GM04504 (cell line): ENCODE measurements at regions not wholly inside any gene's neighbourhood (a gene's known extent, or its start where the extent isn't known, plus 50 kb on each side); places are given as distances from the start of the nearest gene placed in this dataset.
"Not testable (repeated sequence)": the region's sequence is repeated elsewhere in the genome, so short reads cannot be mapped to it uniquely, and the experiment has no call there.

Experiments
- DNase-seq: peaks from one replicate; pipeline ENCODE4 v3.0.0-alpha.2; 2012; ENCODE audit warnings: low read depth

GRCh38 chr2:8310557-8311455, 371.1 kb upstream of the ID2 start:
- no peak for DNase-seq

GRCh38 chr2:8312221-8312620, 369.6 kb upstream of the ID2 start:
- DNase-seq: no peak

GRCh38 chr2:8312861-8313830, 368.7 kb upstream of the ID2 start:
- DNase-seq: no peak

GRCh38 chr2:8314063-8314462, 367.8 kb upstream of the ID2 start:
- no peak for DNase-seq

- DNase-seq: peak; percentile 15
Observed at GRCh38 chr2:8315531-8316165, 366.2 kb upstream of the ID2 start.

- no peak for DNase-seq
Observed at GRCh38 chr2:8316356-8316755, 365.5 kb upstream of the ID2 start.

- no peak for DNase-seq
Observed at GRCh38 chr2:8317418-8317817, 364.4 kb upstream of the ID2 start.

- DNase-seq: no peak
Observed at GRCh38 chr2:8319219-8319618, 362.6 kb upstream of the ID2 start.

GRCh38 chr2:8320311-8321066, 361.4 kb upstream of the ID2 start:
- DNase-seq: no peak

GRCh38 chr2:8322634-8323033, 359.2 kb upstream of the ID2 start:
- DNase-seq: no peak

GRCh38 chr2:8324164-8324856, 357.5 kb upstream of the ID2 start:
- no peak for DNase-seq

- DNase-seq: no peak
Observed at GRCh38 chr2:8324901-8325300, 357.0 kb upstream of the ID2 start.

- DNase-seq: no peak
Observed at GRCh38 chr2:8327371-8328100, 354.3 kb upstream of the ID2 start.

- DNase-seq: no peak
Observed at GRCh38 chr2:8328217-8328616, 353.6 kb upstream of the ID2 start.

GRCh38 chr2:8329660-8330622, 351.9 kb upstream of the ID2 start:
- no peak for DNase-seq

- no peak for DNase-seq
Observed at GRCh38 chr2:8331068-8331467, 350.8 kb upstream of the ID2 start.

- DNase-seq: no peak
Observed at GRCh38 chr2:8332646-8333045, 349.2 kb upstream of the ID2 start.

- no peak for DNase-seq
Observed at GRCh38 chr2:8333177-8333831, 348.6 kb upstream of the ID2 start.

- DNase-seq: not testable (repeated sequence)
Observed at GRCh38 chr2:8333832-8334187, 348.0 kb upstream of the ID2 start.
